ENCODE measurements at regions not wholly inside any gene's neighbourhood (a gene's known extent, or its start where the extent isn't known, plus 50 kb on each side); places are given as distances from the start of the nearest gene placed in this dataset.

- TF ChIP-seq JUND (IDR thresholded peaks at IDR 0.05; ENCODE audit: low read depth, low read length): no peak
- no peak for TF ChIP-seq HCFC1 (IDR thresholded peaks at IDR 0.05; ENCODE audit: low read length)
Measured at GRCh38 chr5:74990194-74990593, 62.2 kb downstream of the GCNT4 start (continued).

- Histone ChIP-seq H3K79me2 (ENCODE audit: control insufficient read depth, insufficient read depth, low read length) (no peaks in the 10 kb centered on the region), H4K20me1 (ENCODE audit: control insufficient read depth, insufficient read depth) (no peaks in the 10 kb centered on the region), H3K4me3 (no peak overlapping the region), H3K9me3 (replicated peaks; ENCODE audit: control insufficient read depth, insufficient read depth, low read length) (no peaks in the 10 kb centered on the region), H3K4me2 (ENCODE audit: control insufficient read depth, insufficient read depth) (no peak overlapping the region), H3K9ac (ENCODE audit: control insufficient read depth, insufficient read depth, low read length) (no peak overlapping the region), H2AFZ (ENCODE audit: control insufficient read depth, low read depth, low read length) (no peak overlapping the region), H3K4me1 (ENCODE audit: control insufficient read depth, insufficient read depth, low read length) (no peaks in the 10 kb centered on the region), H3K27ac (ENCODE audit: control insufficient read depth, insufficient read depth) (no peak overlapping the region), H3K36me3 (ENCODE audit: control insufficient read depth in 2 of 2, insufficient read depth in 2 of 2, low read length in 1 of 2) (no peaks in the 10 kb centered on the region), H3K27me3 (replicated peaks in 1 of 2; ENCODE audit: control insufficient read depth in 2 of 2, insufficient read depth in 2 of 2, low read length in 1 of 2) (no peaks in the 10 kb centered on the region; a peak in 1 of 4 replicates)
- ChIA-PET SMC1A (ENCODE audit: uncharacterized antibody, unreplicated experiment) (no interaction called here), CTCF (no interaction called here), RAD21 (ENCODE audit: unreplicated experiment) (no interaction called here), POLR2A (interaction anchor here (0.6 kb wide), 1 partner anchor 373 kb away, joined by 3 read pairs; no protein-coding TSS in a partner anchor)
- no peak for DNase-seq (ENCODE audit: low read depth, low spot score)
- in situ Hi-C loops (cut with MboI) (no loop called here), intact Hi-C loops (cut with micrococcal nuclease; ENCODE audit: unreplicated experiment) (no loop called here)
- no peak for ATAC-seq
- BruUV-seq (replicated peaks): no TSS peak
- no peak for FAIRE-seq
- 91% methylated on average over 2 of the region's 2 CpGs for WGBS (ENCODE audit: insufficient coverage, insufficient replicate concordance, low lambda C conversion rate, missing lambda C conversion rate)
- TF ChIP-seq NFIC (IDR thresholded peaks at IDR 0.05; ENCODE audit: low read depth, low read length) (no peak), BRCA1 (IDR thresholded peaks at IDR 0.05; ENCODE audit: low read depth, low read length) (no peak), POU2F2 (IDR thresholded peaks at IDR 0.05; ENCODE audit: borderline replicate concordance, low read depth, low read length) (no peak), E2F4 (IDR thresholded peaks at IDR 0.05; ENCODE audit: low read depth, low read length) (no peak), NFXL1 (IDR thresholded peaks at IDR 0.05; ENCODE audit: borderline replicate concordance) (no peak), ASH2L (IDR thresholded peaks at IDR 0.05; ENCODE audit: borderline replicate concordance, low read depth) (no peak), RUNX3 (IDR thresholded peaks at IDR 0.05; ENCODE audit: low read length) (no peak), ZNF622 (IDR thresholded peaks at IDR 0.05) (no peak), TAF1 (IDR thresholded peaks at IDR 0.05; ENCODE audit: borderline replicate concordance, low read depth, low read length) (no peak), SRF (IDR thresholded peaks at IDR 0.05; ENCODE audit: low read depth in 2 of 2, low read length in 2 of 2) (no peak), TCF7 (IDR thresholded peaks at IDR 0.05; ENCODE audit: borderline replicate concordance) (no peak), YY1 (IDR thresholded peaks at IDR 0.05; ENCODE audit: low read depth, low read length) (no peak), ESRRA (IDR thresholded peaks at IDR 0.05; ENCODE audit: low read length) (no peak), NR2F1 (conservative IDR thresholded peaks at IDR 0.05) (no peak), PML (IDR thresholded peaks at IDR 0.05; ENCODE audit: low read length) (no peak), GATAD2B (conservative IDR thresholded peaks at IDR 0.05; ENCODE audit: low read depth) (no peak), FOXM1 (IDR thresholded peaks at IDR 0.05; ENCODE audit: low read depth, low read length) (no peak)
- TF ChIP-seq, protein P1, sequence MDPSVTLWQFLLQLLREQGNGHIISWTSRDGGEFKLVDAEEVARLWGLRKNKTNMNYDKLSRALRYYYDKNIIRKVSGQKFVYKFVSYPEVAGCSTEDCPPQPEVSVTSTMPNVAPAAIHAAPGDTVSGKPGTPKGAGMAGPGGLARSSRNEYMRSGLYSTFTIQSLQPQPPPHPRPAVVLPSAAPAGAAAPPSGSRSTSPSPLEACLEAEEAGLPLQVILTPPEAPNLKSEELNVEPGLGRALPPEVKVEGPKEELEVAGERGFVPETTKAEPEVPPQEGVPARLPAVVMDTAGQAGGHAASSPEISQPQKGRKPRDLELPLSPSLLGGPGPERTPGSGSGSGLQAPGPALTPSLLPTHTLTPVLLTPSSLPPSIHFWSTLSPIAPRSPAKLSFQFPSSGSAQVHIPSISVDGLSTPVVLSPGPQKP (IDR thresholded peaks at IDR 0.05; ENCODE audit: low read depth, low read length): no peak
- TF ChIP-seq, protein P2, sequence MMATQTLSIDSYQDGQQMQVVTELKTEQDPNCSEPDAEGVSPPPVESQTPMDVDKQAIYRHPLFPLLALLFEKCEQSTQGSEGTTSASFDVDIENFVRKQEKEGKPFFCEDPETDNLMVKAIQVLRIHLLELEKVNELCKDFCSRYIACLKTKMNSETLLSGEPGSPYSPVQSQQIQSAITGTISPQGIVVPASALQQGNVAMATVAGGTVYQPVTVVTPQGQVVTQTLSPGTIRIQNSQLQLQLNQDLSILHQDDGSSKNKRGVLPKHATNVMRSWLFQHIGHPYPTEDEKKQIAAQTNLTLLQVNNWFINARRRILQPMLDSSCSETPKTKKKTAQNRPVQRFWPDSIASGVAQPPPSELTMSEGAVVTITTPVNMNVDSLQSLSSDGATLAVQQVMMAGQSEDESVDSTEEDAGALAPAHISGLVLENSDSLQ (IDR thresholded peaks at IDR 0.05): no peak
Measured at GRCh38 chr5:74988273-74988983, 63.9 kb downstream of the GCNT4 start.
